ENCODE measurements at regions not wholly inside any gene's neighbourhood (a gene's known extent, or its start where the extent isn't known, plus 50 kb on each side); places are given as distances from the start of the nearest gene placed in this dataset.

DNA sequence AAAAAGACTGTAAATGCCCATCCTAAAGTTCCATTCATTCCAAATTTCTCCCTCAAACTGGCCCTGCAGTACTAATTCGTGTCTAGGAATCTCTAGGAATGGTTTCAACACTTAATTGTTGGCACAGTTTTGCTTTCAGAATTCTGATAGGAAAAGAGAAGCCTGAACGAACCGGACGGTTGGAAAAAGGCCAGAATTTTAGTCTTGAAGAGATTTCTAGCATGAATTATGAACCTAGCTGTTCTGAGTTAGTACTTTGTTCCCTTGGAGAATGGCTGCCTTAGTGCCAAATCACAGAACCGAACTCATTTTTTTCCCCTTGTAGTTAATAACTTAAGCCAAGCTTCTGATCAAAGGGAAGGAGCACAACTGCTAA is 262.6 kb downstream of the ADAMTS20 start:
- no peak for DNase-seq (ENCODE audit: low read depth, low spot score)
- no peaks in the 10 kb centered on the region for H3K27me3 Mint-ChIP-seq (ENCODE audit: low read depth)
- H3K36me3 Mint-ChIP-seq (ENCODE audit: low read depth): no peaks in the 10 kb centered on the region
- no peak for TF ChIP-seq CTCF (conservative IDR thresholded peaks at IDR 0.05)
- H3K9me3 Mint-ChIP-seq: no peaks in the 10 kb centered on the region
- H3K4me1 Mint-ChIP-seq: peaks cover 20% of the 10 kb centered on the region
- H3K4me3 Mint-ChIP-seq: no peak overlapping the region
- no peak overlapping the region for H3K27ac Mint-ChIP-seq (ENCODE audit: unreplicated experiment)

DNA sequence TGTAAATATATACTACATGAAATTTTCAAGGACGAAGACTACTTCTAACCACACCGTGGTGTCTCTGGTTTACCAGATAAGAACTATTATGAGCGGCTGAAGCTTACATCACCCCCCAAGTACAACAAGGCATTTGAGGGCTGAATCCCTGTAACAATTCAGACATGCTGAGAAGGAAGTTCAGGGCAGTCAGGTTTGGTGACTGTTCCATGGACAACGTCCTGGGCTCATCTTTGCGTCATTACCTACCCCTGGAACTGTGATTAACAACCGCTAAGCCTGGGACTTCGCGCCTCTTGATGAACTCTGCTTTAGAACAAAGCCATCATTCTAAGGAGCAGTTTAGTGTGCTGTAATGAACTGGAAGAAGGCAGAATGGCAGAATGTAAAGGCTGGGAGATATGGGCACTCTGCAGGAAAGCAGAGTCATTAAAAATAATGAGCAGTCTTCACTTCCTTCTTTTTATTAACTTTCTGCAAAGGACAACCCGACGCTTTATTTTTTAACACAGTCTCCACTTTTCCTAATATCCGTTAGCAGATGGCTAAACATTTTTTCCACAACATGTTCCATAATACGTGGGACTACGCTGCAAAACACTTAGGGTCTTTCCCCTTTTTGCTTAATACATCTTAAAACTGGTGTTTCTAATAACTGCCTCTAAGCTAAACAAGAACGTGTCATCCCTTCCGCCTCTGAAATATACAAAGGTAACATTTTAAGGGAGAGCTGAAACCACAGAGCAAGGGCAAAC is 263.2 kb downstream of the ADAMTS20 start:
- TF ChIP-seq CTCF (conservative IDR thresholded peaks at IDR 0.05): no peak
- H3K9me3 Mint-ChIP-seq: no peaks in the 10 kb centered on the region
- no peak overlapping the region for H3K27ac Mint-ChIP-seq (ENCODE audit: unreplicated experiment)
- no peaks in the 10 kb centered on the region for H3K36me3 Mint-ChIP-seq (ENCODE audit: low read depth)
- H3K4me3 Mint-ChIP-seq: no peak overlapping the region
- no peaks in the 10 kb centered on the region for H3K27me3 Mint-ChIP-seq (ENCODE audit: low read depth)
- DNase-seq (ENCODE audit: low read depth, low spot score): no peak
- H3K4me1 Mint-ChIP-seq: peaks cover 19% of the 10 kb centered on the region

DNA sequence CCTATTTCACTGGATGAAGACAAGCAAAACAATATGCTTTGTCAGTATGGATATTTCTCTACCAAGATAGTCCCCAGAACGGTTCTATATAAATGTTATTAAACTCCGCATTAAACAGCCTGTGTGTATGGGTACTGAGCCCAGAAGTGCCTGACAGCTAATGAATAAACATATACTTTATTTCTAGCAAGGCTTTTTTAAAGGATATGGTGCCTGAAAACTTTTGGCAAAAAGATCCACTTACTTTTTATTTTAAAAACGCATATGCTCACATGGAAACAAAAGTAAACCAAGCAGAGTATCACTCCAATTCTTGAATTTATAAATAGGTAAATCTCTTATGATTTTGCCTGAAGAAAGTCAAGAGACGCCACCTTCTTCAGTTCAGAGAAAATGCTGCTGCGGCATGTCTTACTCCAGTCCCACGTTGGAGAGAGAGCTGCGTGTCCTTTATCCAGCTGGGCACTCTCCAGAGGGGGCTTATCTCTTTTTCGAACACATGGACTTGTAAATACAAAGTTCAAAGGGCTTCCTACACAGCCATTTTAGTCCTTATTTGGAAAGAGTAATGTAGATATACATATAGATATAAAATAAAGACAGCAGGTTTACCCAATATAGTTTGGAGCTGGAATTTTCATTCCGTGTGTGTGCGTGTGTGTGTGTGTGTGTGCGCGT is 264.2 kb downstream of the ADAMTS20 start:
- Mint-ChIP-seq H3K9me3 (no peaks in the 10 kb centered on the region), H3K27me3 (ENCODE audit: low read depth) (no peaks in the 10 kb centered on the region), H3K36me3 (ENCODE audit: low read depth) (no peaks in the 10 kb centered on the region), H3K4me1 (peaks cover 19% of the 10 kb centered on the region), H3K27ac (ENCODE audit: unreplicated experiment) (no peak overlapping the region), H3K4me3 (no peak overlapping the region)
- no peak for DNase-seq (ENCODE audit: low read depth, low spot score)
- no peak for TF ChIP-seq CTCF (conservative IDR thresholded peaks at IDR 0.05)

DNA sequence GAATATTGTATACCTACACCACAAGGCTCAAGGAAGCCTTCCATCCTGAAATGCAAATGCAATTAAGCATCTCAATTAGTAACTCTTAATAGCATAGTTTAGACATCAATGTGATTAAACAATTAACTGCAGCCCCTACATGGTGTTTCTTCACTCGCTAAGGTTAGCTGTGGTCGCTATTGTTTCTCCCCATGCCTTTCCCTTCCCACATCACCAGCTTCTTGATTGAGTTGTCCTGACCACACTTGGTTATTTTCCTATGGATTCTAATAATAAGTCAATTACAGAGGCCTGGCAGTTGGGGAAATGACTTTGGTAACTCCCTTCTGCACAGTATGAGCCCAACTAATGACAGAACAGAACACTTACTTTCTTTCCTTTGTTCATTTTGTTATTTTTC is 265.0 kb downstream of the ADAMTS20 start:
- no peak for DNase-seq (ENCODE audit: low read depth, low spot score)
- Mint-ChIP-seq H3K4me1 (peaks cover 14% of the 10 kb centered on the region), H3K4me3 (no peak overlapping the region), H3K27me3 (ENCODE audit: low read depth) (no peaks in the 10 kb centered on the region), H3K36me3 (ENCODE audit: low read depth) (no peaks in the 10 kb centered on the region), H3K9me3 (no peaks in the 10 kb centered on the region), H3K27ac (ENCODE audit: unreplicated experiment) (no peak overlapping the region)
- TF ChIP-seq CTCF (conservative IDR thresholded peaks at IDR 0.05): no peak

- Mint-ChIP-seq H3K36me3 (ENCODE audit: low read depth) (no peaks in the 10 kb centered on the region), H3K27ac (ENCODE audit: unreplicated experiment) (no peak overlapping the region), H3K4me3 (no peak overlapping the region), H3K9me3 (no peaks in the 10 kb centered on the region), H3K27me3 (ENCODE audit: low read depth) (no peaks in the 10 kb centered on the region), H3K4me1 (peaks cover 19% of the 10 kb centered on the region)
- DNase-seq (ENCODE audit: low read depth, low spot score): no peak
- no peak for TF ChIP-seq CTCF (conservative IDR thresholded peaks at IDR 0.05)
Observed at GRCh38 chr12:43285159-43285598, 266.8 kb downstream of the ADAMTS20 start.
